Smooth muscle cell (in vitro differentiated cells): ENCODE measurements at regions not wholly inside any gene's neighbourhood (a gene's known extent, or its start where the extent isn't known, plus 50 kb on each side); places are given as distances from the start of the nearest gene placed in this dataset.

ENCODE experiments used
- DNase-seq: peaks from one replicate; lab custom pipeline; 2025; ENCODE audit not compliant: unreplicated experiment; lab: John Stamatoyannopoulos, UW
- H2AFZ ChIP-seq: fragments of 200-600 bp; sonication (generic); 2 replicates; pipeline ENCODE4 v1.6.0; 2016; ENCODE audit warnings: antibody characterized with exemption, low read depth, mild to moderate bottlenecking
- H3F3A ChIP-seq: fragments of 200-600 bp; sonication (generic); 2 replicates; pipeline ENCODE4 v1.6.0; 2017; ENCODE audit warnings: antibody characterized with exemption, low read depth
- H3K27ac ChIP-seq: fragments of 200-600 bp; sonication (generic); 2 replicates; pipeline ENCODE4 v1.5.1; 2016; ENCODE audit warnings: low read depth, mild to moderate bottlenecking
- H3K27me3 ChIP-seq: fragments of 200-600 bp; sonication (generic); 2 replicates; pipeline ENCODE4 v1.6.1; 2016; ENCODE audit warnings: low read depth, mild to moderate bottlenecking
- H3K36me3 ChIP-seq: fragments of 200-600 bp; sonication (generic); 2 replicates; pipeline ENCODE4 v1.5.1; 2016; ENCODE audit warnings: low read depth
- H3K4me1 ChIP-seq: fragments of 200-600 bp; sonication (generic); 2 replicates; pipeline ENCODE4 v1.5.1; 2016; ENCODE audit warnings: low read depth
- H3K4me2 ChIP-seq: fragments of 200-600 bp; sonication (generic); 2 replicates; pipeline ENCODE4 v1.6.0; 2016; ENCODE audit warnings: mild to moderate bottlenecking
- H3K4me3 ChIP-seq: fragments of 200-600 bp; sonication (generic); 2 replicates; pipeline ENCODE4 v1.5.1; 2016; ENCODE audit warnings: mild to moderate bottlenecking
- H3K79me2 ChIP-seq: fragments of 200-600 bp; sonication (generic); 2 replicates; pipeline ENCODE4 v1.6.0; 2016; ENCODE audit warnings: low read depth, mild to moderate bottlenecking
- H3K9ac ChIP-seq: fragments of 200-600 bp; sonication (generic); 2 replicates; pipeline ENCODE4 v1.6.0; 2016; ENCODE audit warnings: low read depth
- H3K9me3 ChIP-seq: fragments of 200-600 bp; sonication (generic); replicated peaks from 2 replicates; pipeline ENCODE4 v1.5.1; 2016; ENCODE audit warnings: low read depth
- H4K20me1 ChIP-seq: fragments of 200-600 bp; sonication (generic); 2 replicates; pipeline ENCODE4 v1.6.0; 2016; ENCODE audit warnings: low read depth
- WGBS: methylation state at CpG from one replicate; pipeline ENCODE4 v1.1.7; 2016; ENCODE audit warnings: low lambda C conversion rate; 5-methylcytosine and 5-hydroxymethylcytosine counted together
- TF ChIP-seq, protein P1 (sequence below): fragments of 200-600 bp; sonication (generic); IDR thresholded peaks from 2 replicates; pipeline ENCODE4 v1.5.1; 2017; ENCODE audit warnings: borderline replicate concordance, mild to moderate bottlenecking, antibody characterized with exemption; ENCODE audit not compliant: insufficient read depth, poor library complexity, severe bottlenecking

GRCh38 chr3:193844472-193844871 lies 251.5 kb downstream of the OPA1 start:
- Histone ChIP-seq H3K36me3 (no peaks in the 10 kb centered on the region), H3K4me1 (no peaks in the 10 kb centered on the region), H3K27me3 (no peaks in the 10 kb centered on the region), H3K79me2 (no peaks in the 10 kb centered on the region), H2AFZ (no peak overlapping the region), H3F3A (no peaks in the 10 kb centered on the region), H3K27ac (no peak overlapping the region), H3K9ac (no peak overlapping the region), H3K4me2 (no peak overlapping the region), H3K9me3 (no peaks in the 10 kb centered on the region), H3K4me3 (no peak overlapping the region), H4K20me1 (no peaks in the 10 kb centered on the region)
- 99% methylated on average over 3 of the region's 3 CpGs for WGBS
- TF ChIP-seq, protein P1, sequence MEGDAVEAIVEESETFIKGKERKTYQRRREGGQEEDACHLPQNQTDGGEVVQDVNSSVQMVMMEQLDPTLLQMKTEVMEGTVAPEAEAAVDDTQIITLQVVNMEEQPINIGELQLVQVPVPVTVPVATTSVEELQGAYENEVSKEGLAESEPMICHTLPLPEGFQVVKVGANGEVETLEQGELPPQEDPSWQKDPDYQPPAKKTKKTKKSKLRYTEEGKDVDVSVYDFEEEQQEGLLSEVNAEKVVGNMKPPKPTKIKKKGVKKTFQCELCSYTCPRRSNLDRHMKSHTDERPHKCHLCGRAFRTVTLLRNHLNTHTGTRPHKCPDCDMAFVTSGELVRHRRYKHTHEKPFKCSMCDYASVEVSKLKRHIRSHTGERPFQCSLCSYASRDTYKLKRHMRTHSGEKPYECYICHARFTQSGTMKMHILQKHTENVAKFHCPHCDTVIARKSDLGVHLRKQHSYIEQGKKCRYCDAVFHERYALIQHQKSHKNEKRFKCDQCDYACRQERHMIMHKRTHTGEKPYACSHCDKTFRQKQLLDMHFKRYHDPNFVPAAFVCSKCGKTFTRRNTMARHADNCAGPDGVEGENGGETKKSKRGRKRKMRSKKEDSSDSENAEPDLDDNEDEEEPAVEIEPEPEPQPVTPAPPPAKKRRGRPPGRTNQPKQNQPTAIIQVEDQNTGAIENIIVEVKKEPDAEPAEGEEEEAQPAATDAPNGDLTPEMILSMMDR, result no peak
- DNase-seq, result no peak

DNA sequence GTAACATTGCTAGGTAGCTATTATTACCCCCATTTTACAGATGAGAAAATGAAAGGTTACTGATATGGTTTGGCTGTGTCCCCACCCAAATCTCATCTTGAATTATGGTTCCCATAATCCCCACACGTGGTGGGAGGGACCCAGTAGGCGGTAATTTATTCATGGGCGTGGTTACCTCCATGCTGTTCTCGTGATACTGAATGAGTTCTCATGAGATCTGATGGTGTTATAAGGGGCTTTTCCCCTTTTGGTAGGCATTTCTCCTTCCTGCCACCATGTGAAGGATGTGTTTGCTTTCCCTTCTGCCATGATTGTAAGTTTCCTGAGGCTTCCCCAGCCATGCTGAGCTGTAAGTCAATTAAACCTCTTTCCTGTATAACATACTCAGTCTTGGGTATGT lies 252.1 kb downstream of the OPA1 start:
- no peaks in the 10 kb centered on the region for H4K20me1 ChIP-seq
- H3F3A ChIP-seq, result no peaks in the 10 kb centered on the region
- H3K4me2 ChIP-seq, result no peak overlapping the region
- no peak overlapping the region for H3K27ac ChIP-seq
- no peaks in the 10 kb centered on the region for H3K27me3 ChIP-seq
- H3K9me3 ChIP-seq, result no peaks in the 10 kb centered on the region
- no peak overlapping the region for H3K9ac ChIP-seq
- TF ChIP-seq, protein P1, result no peak
- no peak overlapping the region for H3K4me3 ChIP-seq
- DNase-seq, result no peak
- H3K79me2 ChIP-seq, result no peaks in the 10 kb centered on the region
- no peaks in the 10 kb centered on the region for H3K4me1 ChIP-seq
- H3K36me3 ChIP-seq, result no peaks in the 10 kb centered on the region
- no peak overlapping the region for H2AFZ ChIP-seq
- 93% methylated on average over 4 of the region's 4 CpGs for WGBS

DNA sequence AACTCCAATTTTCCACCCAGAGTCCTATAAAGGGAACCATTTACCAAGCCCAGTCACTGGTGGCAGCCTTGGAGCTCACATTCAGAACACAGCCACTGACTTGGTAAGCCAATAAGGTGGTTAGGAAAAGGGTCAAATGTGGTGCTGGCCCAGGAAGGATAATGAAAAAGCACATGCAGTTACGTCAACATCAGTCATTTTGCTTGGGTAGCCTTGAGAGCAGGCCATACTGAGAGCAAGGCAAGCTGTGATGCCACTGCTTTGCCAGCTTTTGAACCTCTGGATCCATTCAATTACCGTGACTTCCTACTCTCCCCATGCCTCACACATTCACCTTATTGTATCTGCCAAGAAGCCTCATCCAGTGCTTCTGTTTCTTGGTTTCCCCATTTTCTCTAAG lies 253.6 kb downstream of the OPA1 start:
- H3K4me2 ChIP-seq, result no peak overlapping the region
- no peaks in the 10 kb centered on the region for H3K9me3 ChIP-seq
- TF ChIP-seq, protein P1, result no peak
- no peak for DNase-seq
- H3K4me3 ChIP-seq, result no peak overlapping the region
- 98% methylated on average over 2 of the region's 2 CpGs for WGBS
- H4K20me1 ChIP-seq, result no peaks in the 10 kb centered on the region
- no peak overlapping the region for H3K27ac ChIP-seq
- no peak overlapping the region for H2AFZ ChIP-seq
- H3K4me1 ChIP-seq, result peaks cover 8% of the 10 kb centered on the region
- H3K36me3 ChIP-seq, result no peaks in the 10 kb centered on the region
- no peaks in the 10 kb centered on the region for H3K79me2 ChIP-seq
- no peaks in the 10 kb centered on the region for H3F3A ChIP-seq
- no peaks in the 10 kb centered on the region for H3K27me3 ChIP-seq
- no peak overlapping the region for H3K9ac ChIP-seq

GRCh38 chr3:193847402-193847801 lies 254.4 kb downstream of the OPA1 start:
- Histone ChIP-seq H3K4me1 (peaks cover 17% of the 10 kb centered on the region), H4K20me1 (no peaks in the 10 kb centered on the region), H3K79me2 (no peaks in the 10 kb centered on the region), H3K9ac (no peak overlapping the region), H3K9me3 (no peaks in the 10 kb centered on the region), H3K27me3 (no peaks in the 10 kb centered on the region), H3K4me3 (no peak overlapping the region), H2AFZ (no peak overlapping the region), H3K27ac (no peak overlapping the region), H3K4me2 (no peak overlapping the region), H3K36me3 (no peaks in the 10 kb centered on the region), H3F3A (no peaks in the 10 kb centered on the region)
- DNase-seq, result no peak
- 95% methylated on average over 6 of the region's 6 CpGs for WGBS
- TF ChIP-seq, protein P1, result no peak
